ENCODE measurements at regions not wholly inside any gene's neighbourhood (a gene's known extent, or its start where the extent isn't known, plus 50 kb on each side); places are given as distances from the start of the nearest gene placed in this dataset.

GRCh38 chr1:168920456-168921094 is 185.9 kb upstream of the ATP1B1 start:
- DNase-seq (ENCODE audit: low read depth) = peak; percentile 9
- H3K27me3 ChIP-seq (ENCODE audit: control insufficient read depth, insufficient read depth, low read length) = no peaks in the 10 kb centered on the region
- H3K36me3 ChIP-seq (ENCODE audit: control insufficient read depth, insufficient read depth, low read length) = no peaks in the 10 kb centered on the region
- no peak overlapping the region for H3K4me3 ChIP-seq (ENCODE audit: low read depth, low read length)
- TF ChIP-seq CTCF (IDR thresholded peaks at IDR 0.05; ENCODE audit: insufficient read depth, low read length, poor library complexity, severe bottlenecking) = no peak

- Histone ChIP-seq H3K36me3 (ENCODE audit: control insufficient read depth, insufficient read depth, low read length) (no peaks in the 10 kb centered on the region), H3K27me3 (ENCODE audit: control insufficient read depth, insufficient read depth, low read length) (no peaks in the 10 kb centered on the region), H3K4me3 (ENCODE audit: low read depth, low read length) (no peak overlapping the region)
- TF ChIP-seq CTCF (IDR thresholded peaks at IDR 0.05; ENCODE audit: insufficient read depth, low read length, poor library complexity, severe bottlenecking) = no peak
- no peak for DNase-seq (ENCODE audit: low read depth)
These were observed 184.9 kb upstream of the ATP1B1 start for GRCh38 chr1:168921629-168922028.

- no peak for TF ChIP-seq CTCF (IDR thresholded peaks at IDR 0.05; ENCODE audit: insufficient read depth, low read length, poor library complexity, severe bottlenecking)
- DNase-seq (ENCODE audit: low read depth) = no peak
These were observed 182.9 kb upstream of the ATP1B1 start for GRCh38 chr1:168923521-168924136.

DNA sequence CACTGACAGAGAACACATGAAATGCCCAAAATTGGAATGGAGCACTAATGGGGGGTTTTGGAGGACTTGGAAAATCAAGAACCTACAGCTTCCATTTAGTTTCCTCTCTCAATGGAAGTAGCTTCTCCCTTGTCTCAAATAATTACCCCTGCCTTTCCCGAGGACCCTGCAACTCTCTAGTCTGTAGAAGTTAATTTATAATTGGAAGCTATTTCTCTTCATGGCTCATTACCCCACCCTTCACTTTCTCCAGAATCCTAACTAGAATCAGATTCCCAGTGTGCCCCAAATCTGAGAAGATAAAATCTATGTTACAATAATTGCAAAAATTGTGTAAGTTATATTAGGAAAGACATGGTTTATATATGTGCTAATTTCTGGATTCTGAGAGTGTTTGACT is 181.5 kb upstream of the ATP1B1 start:
- DNase-seq (ENCODE audit: low read depth) = no peak
- Histone ChIP-seq H3K4me3 (ENCODE audit: low read depth, low read length) (no peak overlapping the region), H3K27me3 (ENCODE audit: control insufficient read depth, insufficient read depth, low read length) (no peaks in the 10 kb centered on the region), H3K36me3 (ENCODE audit: control insufficient read depth, insufficient read depth, low read length) (no peaks in the 10 kb centered on the region)
- TF ChIP-seq CTCF (IDR thresholded peaks at IDR 0.05; ENCODE audit: insufficient read depth, low read length, poor library complexity, severe bottlenecking) = no peak

More at GRCh38 chr1:168923521-168924136, 182.9 kb upstream of the ATP1B1 start:
- H3K4me3 ChIP-seq (ENCODE audit: low read depth, low read length) = no peak overlapping the region
- H3K27me3 ChIP-seq (ENCODE audit: control insufficient read depth, insufficient read depth, low read length) = no peaks in the 10 kb centered on the region
- no peaks in the 10 kb centered on the region for H3K36me3 ChIP-seq (ENCODE audit: control insufficient read depth, insufficient read depth, low read length)

GRCh38 chr1:168926236-168926635 is 180.3 kb upstream of the ATP1B1 start:
- TF ChIP-seq CTCF (IDR thresholded peaks at IDR 0.05; ENCODE audit: insufficient read depth, low read length, poor library complexity, severe bottlenecking) = no peak
- H3K27me3 ChIP-seq (ENCODE audit: control insufficient read depth, insufficient read depth, low read length) = no peaks in the 10 kb centered on the region
- no peaks in the 10 kb centered on the region for H3K36me3 ChIP-seq (ENCODE audit: control insufficient read depth, insufficient read depth, low read length)
- H3K4me3 ChIP-seq (ENCODE audit: low read depth, low read length) = no peak overlapping the region
- DNase-seq (ENCODE audit: low read depth) = no peak

GRCh38 chr1:168932539-168932938 is 174.0 kb upstream of the ATP1B1 start:
- no peak for DNase-seq (ENCODE audit: low read depth)
- Histone ChIP-seq H3K36me3 (ENCODE audit: control insufficient read depth, insufficient read depth, low read length) (no peaks in the 10 kb centered on the region), H3K27me3 (ENCODE audit: control insufficient read depth, insufficient read depth, low read length) (no peaks in the 10 kb centered on the region), H3K4me3 (ENCODE audit: low read depth, low read length) (no peak overlapping the region)
- TF ChIP-seq CTCF (IDR thresholded peaks at IDR 0.05; ENCODE audit: insufficient read depth, low read length, poor library complexity, severe bottlenecking) = no peak
